ENCODE measurements at regions not wholly inside any gene's neighbourhood (a gene's known extent, or its start where the extent isn't known, plus 50 kb on each side); places are given as distances from the start of the nearest gene placed in this dataset.

DNA sequence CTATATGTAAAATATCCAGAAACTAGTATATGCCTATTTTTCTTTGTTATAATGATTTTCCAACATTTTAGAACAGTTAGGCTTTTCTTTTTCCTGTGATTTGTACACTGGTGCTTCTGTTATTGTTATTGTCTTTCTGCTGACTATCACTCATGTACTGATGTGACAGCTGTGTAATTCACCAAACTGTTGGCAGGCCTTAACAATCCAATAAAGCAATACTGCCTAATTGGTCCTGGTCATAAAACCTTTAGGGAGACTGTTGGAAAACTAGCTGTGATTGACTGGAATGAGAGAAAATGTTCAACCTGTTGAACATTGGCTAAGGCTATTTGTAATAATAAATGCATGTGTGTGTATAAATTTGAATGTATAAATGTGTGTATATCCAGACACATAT, 956.6 kb downstream of the REEP3 start:
- CTCF ChIA-PET, result no interaction called here
- BruUV-seq (replicated peaks), result no TSS peak
- intact Hi-C loops (cut with micrococcal nuclease; ENCODE audit: unreplicated experiment), result no loop called here

DNA sequence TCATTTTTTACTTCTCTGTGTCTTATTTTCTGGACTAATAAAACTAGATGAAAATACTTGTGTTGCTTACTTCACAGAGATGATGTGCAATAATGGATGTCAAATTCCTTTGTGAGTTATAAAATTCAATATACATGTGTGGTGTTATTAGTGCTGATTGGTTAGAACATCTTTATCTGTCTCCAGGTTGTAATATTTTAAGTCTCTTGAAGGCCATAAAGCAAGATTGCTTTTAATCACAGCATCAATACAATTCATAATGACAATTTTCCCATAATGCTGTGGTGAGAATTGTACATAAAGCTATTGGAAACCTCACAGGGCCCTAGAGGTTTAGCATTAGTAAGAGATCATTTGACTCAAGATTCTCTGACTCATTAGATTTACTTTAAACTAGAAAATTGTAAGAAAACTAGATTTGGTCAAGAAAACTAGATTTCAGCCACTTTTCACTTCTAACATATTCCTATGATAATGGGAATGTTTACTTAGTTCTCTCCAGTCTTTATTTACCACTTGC, 963.7 kb downstream of the REEP3 start:
- DNase-seq (ENCODE audit: low spot score), result no peak
- H3K4me1 ChIP-seq (ENCODE audit: insufficient read depth, low read length, poor library complexity, severe bottlenecking), result no peaks in the 10 kb centered on the region
- intact Hi-C loops (cut with micrococcal nuclease; ENCODE audit: unreplicated experiment), result no loop called here
- no peaks in the 10 kb centered on the region for H3K36me3 ChIP-seq (ENCODE audit: insufficient read depth, low read length, poor library complexity, severe bottlenecking)
- ChIA-PET POLR2A (ENCODE audit: low non-redundant PET) (no interaction called here), CTCF (no interaction called here)
- BruUV-seq (replicated peaks), result no TSS peak
- no peak overlapping the region for H3K4me3 ChIP-seq (ENCODE audit: low read depth, low read length, poor library complexity, severe bottlenecking)
- no peak overlapping the region for H3K27ac ChIP-seq (ENCODE audit: low read depth, low read length, poor library complexity, severe bottlenecking)
- no peaks in the 10 kb centered on the region for H3K27me3 ChIP-seq (replicated peaks; ENCODE audit: insufficient read depth, low read depth, low read length, poor library complexity)
- no peak for TF ChIP-seq EZH2 (IDR thresholded peaks at IDR 0.05; ENCODE audit: borderline replicate concordance, low read depth, low read length, poor library complexity, severe bottlenecking)
- no peaks in the 10 kb centered on the region for H3K9me3 ChIP-seq (ENCODE audit: low read depth, low read length, poor library complexity, severe bottlenecking)

More for the DNA sequence above, 956.6 kb downstream of the REEP3 start:
- Histone ChIP-seq H3K9me3 (ENCODE audit: low read depth, low read length, poor library complexity, severe bottlenecking) (no peaks in the 10 kb centered on the region), H3K27me3 (replicated peaks; ENCODE audit: insufficient read depth, low read depth, low read length, poor library complexity) (no peaks in the 10 kb centered on the region), H3K27ac (ENCODE audit: low read depth, low read length, poor library complexity, severe bottlenecking) (no peak overlapping the region), H3K4me3 (ENCODE audit: low read depth, low read length, poor library complexity, severe bottlenecking) (no peak overlapping the region), H3K36me3 (ENCODE audit: insufficient read depth, low read length, poor library complexity, severe bottlenecking) (no peaks in the 10 kb centered on the region), H3K4me1 (ENCODE audit: insufficient read depth, low read length, poor library complexity, severe bottlenecking) (no peaks in the 10 kb centered on the region)
- no peak for TF ChIP-seq EZH2 (IDR thresholded peaks at IDR 0.05; ENCODE audit: borderline replicate concordance, low read depth, low read length, poor library complexity, severe bottlenecking)
- TF ChIP-seq, protein P1, sequence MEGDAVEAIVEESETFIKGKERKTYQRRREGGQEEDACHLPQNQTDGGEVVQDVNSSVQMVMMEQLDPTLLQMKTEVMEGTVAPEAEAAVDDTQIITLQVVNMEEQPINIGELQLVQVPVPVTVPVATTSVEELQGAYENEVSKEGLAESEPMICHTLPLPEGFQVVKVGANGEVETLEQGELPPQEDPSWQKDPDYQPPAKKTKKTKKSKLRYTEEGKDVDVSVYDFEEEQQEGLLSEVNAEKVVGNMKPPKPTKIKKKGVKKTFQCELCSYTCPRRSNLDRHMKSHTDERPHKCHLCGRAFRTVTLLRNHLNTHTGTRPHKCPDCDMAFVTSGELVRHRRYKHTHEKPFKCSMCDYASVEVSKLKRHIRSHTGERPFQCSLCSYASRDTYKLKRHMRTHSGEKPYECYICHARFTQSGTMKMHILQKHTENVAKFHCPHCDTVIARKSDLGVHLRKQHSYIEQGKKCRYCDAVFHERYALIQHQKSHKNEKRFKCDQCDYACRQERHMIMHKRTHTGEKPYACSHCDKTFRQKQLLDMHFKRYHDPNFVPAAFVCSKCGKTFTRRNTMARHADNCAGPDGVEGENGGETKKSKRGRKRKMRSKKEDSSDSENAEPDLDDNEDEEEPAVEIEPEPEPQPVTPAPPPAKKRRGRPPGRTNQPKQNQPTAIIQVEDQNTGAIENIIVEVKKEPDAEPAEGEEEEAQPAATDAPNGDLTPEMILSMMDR (conservative IDR thresholded peaks at IDR 0.05; ENCODE audit: low read depth, low read length), result no peak
- DNase-seq (ENCODE audit: low spot score), result no peak
- POLR2A ChIA-PET (ENCODE audit: low non-redundant PET), result no interaction called here

DNA sequence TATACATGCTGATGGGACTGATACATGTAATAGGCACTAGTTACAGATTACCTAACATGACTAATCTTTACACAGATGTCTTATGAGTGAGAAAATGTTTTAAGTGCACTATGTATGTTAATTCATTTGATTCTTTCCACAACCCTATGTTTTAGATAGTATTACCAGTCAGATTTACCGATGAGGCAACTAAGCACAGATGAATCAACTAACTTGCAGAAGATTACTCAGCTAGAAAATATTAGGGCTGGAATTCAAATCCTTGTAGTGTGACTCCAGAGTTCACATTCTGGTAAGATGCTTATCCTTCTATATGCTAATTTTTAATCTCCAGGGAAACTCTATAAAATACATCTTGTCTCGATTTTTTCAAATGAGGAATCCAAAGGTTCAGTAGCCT, 964.9 kb downstream of the REEP3 start:
- intact Hi-C loops (cut with micrococcal nuclease; ENCODE audit: unreplicated experiment), result no loop called here

DNA sequence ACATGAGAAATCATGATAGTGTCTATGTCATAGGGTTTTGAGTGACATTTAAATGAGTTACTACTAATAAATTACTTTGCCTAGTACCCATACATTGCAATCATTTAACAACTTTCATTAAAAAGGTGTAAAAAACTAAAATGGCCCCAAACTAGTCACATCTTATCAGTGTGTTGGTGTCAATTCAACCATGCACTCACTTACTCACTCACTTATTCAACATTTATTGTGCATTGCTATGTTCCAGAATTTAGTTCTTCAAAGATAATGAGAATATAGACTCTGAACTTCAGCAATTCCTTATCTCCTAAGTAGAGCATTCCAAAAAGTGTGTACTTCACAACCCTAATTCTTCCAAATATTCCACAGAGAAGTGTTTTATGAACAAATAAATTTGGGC, 965.7 kb downstream of the REEP3 start:
- H3K27me3 ChIP-seq (replicated peaks; ENCODE audit: insufficient read depth, low read depth, low read length, poor library complexity), result no peaks in the 10 kb centered on the region
- no peaks in the 10 kb centered on the region for H3K4me1 ChIP-seq (ENCODE audit: insufficient read depth, low read length, poor library complexity, severe bottlenecking)
- H3K9me3 ChIP-seq (ENCODE audit: low read depth, low read length, poor library complexity, severe bottlenecking), result no peaks in the 10 kb centered on the region
- TF ChIP-seq, protein P1 (conservative IDR thresholded peaks at IDR 0.05; ENCODE audit: low read depth, low read length), result no peak
- no peak for TF ChIP-seq EZH2 (IDR thresholded peaks at IDR 0.05; ENCODE audit: borderline replicate concordance, low read depth, low read length, poor library complexity, severe bottlenecking)
- CTCF ChIA-PET, result no interaction called here
- POLR2A ChIA-PET (ENCODE audit: low non-redundant PET), result no interaction called here
- H3K36me3 ChIP-seq (ENCODE audit: insufficient read depth, low read length, poor library complexity, severe bottlenecking), result no peaks in the 10 kb centered on the region
- BruUV-seq (replicated peaks), result no TSS peak
- no peak overlapping the region for H3K27ac ChIP-seq (ENCODE audit: low read depth, low read length, poor library complexity, severe bottlenecking)
- H3K4me3 ChIP-seq (ENCODE audit: low read depth, low read length, poor library complexity, severe bottlenecking), result no peak overlapping the region
- intact Hi-C loops (cut with micrococcal nuclease; ENCODE audit: unreplicated experiment), result no loop called here
- no peak for DNase-seq (ENCODE audit: low spot score)

More for the DNA sequence above, 964.9 kb downstream of the REEP3 start:
- no peak overlapping the region for H3K4me3 ChIP-seq (ENCODE audit: low read depth, low read length, poor library complexity, severe bottlenecking)
- no TSS peak for BruUV-seq (replicated peaks)
- POLR2A ChIA-PET (ENCODE audit: low non-redundant PET), result no interaction called here
- TF ChIP-seq, protein P1 (conservative IDR thresholded peaks at IDR 0.05; ENCODE audit: low read depth, low read length), result no peak
- TF ChIP-seq EZH2 (IDR thresholded peaks at IDR 0.05; ENCODE audit: borderline replicate concordance, low read depth, low read length, poor library complexity, severe bottlenecking), result no peak
- no peak for DNase-seq (ENCODE audit: low spot score)
- H3K9me3 ChIP-seq (ENCODE audit: low read depth, low read length, poor library complexity, severe bottlenecking), result no peaks in the 10 kb centered on the region
- no peaks in the 10 kb centered on the region for H3K36me3 ChIP-seq (ENCODE audit: insufficient read depth, low read length, poor library complexity, severe bottlenecking)
- CTCF ChIA-PET, result no interaction called here
- H3K27me3 ChIP-seq (replicated peaks; ENCODE audit: insufficient read depth, low read depth, low read length, poor library complexity), result no peaks in the 10 kb centered on the region
- no peak overlapping the region for H3K27ac ChIP-seq (ENCODE audit: low read depth, low read length, poor library complexity, severe bottlenecking)
- no peaks in the 10 kb centered on the region for H3K4me1 ChIP-seq (ENCODE audit: insufficient read depth, low read length, poor library complexity, severe bottlenecking)

All from A673 (cell line).